ENCODE measurements at regions not wholly inside any gene's neighbourhood (a gene's known extent, or its start where the extent isn't known, plus 50 kb on each side); places are given as distances from the start of the nearest gene placed in this dataset.

DNA sequence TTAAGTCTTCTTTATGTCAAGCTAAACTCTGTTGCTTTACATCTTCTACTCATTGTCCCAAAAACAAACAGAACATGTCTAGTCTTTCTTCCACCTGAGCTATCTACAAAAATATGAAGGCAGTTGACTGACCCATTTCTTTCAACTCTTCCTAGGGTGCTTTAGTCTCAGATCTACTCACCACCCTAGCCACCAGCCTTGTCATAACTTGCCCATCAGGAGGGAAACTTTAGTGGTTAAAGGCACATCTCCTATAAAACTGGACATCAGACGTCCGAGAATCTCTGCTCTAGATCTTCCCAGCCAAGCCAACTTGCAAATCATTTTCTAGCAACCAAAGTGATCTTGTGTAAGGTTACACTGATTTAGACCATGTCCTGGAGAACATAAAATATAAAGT, 205.0 kb downstream of the ACTL7B start:
- TF ChIP-seq, protein P1, sequence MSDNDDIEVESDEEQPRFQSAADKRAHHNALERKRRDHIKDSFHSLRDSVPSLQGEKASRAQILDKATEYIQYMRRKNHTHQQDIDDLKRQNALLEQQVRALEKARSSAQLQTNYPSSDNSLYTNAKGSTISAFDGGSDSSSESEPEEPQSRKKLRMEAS (IDR thresholded peaks at IDR 0.05; ENCODE audit: low read depth, low read length): no peak
- TF ChIP-seq POLR2A (IDR thresholded peaks at IDR 0.05; ENCODE audit: extremely low read depth, insufficient read length) (no peak), MYC (IDR thresholded peaks at IDR 0.05; ENCODE audit: low read depth, low read length) (no peak)
- TF ChIP-seq, protein P2, sequence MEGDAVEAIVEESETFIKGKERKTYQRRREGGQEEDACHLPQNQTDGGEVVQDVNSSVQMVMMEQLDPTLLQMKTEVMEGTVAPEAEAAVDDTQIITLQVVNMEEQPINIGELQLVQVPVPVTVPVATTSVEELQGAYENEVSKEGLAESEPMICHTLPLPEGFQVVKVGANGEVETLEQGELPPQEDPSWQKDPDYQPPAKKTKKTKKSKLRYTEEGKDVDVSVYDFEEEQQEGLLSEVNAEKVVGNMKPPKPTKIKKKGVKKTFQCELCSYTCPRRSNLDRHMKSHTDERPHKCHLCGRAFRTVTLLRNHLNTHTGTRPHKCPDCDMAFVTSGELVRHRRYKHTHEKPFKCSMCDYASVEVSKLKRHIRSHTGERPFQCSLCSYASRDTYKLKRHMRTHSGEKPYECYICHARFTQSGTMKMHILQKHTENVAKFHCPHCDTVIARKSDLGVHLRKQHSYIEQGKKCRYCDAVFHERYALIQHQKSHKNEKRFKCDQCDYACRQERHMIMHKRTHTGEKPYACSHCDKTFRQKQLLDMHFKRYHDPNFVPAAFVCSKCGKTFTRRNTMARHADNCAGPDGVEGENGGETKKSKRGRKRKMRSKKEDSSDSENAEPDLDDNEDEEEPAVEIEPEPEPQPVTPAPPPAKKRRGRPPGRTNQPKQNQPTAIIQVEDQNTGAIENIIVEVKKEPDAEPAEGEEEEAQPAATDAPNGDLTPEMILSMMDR (IDR thresholded peaks at IDR 0.05; ENCODE audit: low read depth, low read length): no peak
- H3K4me3 ChIP-seq (ENCODE audit: low read depth, low read length): no peak overlapping the region
- no peak for DNase-seq (ENCODE audit: low read depth)

DNA sequence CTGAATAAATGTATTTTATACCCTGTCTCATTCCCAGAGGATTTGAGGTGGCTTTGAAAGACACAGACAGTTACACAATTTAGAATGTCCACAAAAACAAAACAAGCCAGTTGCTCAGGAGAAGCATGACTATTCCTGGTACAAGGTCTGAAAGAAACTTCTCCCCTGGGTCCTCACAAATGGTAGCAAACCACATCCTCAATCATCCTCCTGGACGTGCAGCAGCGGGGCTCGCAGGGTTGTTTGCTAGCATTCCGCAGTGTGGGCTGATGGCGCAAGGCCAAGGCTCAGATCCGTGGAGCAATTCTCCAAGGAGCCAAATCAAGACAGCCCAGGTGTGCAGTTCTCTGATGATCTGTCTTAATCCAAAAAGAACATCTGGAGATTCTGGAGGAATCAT, 210.3 kb downstream of the ACTL7B start:
- DNase-seq (ENCODE audit: low read depth): peak; percentile 96
- peak; percentile 60 for TF ChIP-seq MYC (IDR thresholded peaks at IDR 0.05; ENCODE audit: low read depth, low read length)
- no peak for TF ChIP-seq POLR2A (IDR thresholded peaks at IDR 0.05; ENCODE audit: extremely low read depth, insufficient read length)
- TF ChIP-seq, protein P1 (IDR thresholded peaks at IDR 0.05; ENCODE audit: low read depth, low read length): peak; percentile 57
- H3K4me3 ChIP-seq (ENCODE audit: low read depth, low read length): no peak overlapping the region

- DNase-seq (ENCODE audit: low read depth): peak; percentile 76
- H3K4me3 ChIP-seq (ENCODE audit: low read depth, low read length): no peak overlapping the region
- TF ChIP-seq, protein P1 (IDR thresholded peaks at IDR 0.05; ENCODE audit: low read depth, low read length): peak; percentile 15; the same call in 1 of the 2 replicates
- no peak for TF ChIP-seq POLR2A (IDR thresholded peaks at IDR 0.05; ENCODE audit: extremely low read depth, insufficient read length)
- TF ChIP-seq, protein P2 (IDR thresholded peaks at IDR 0.05; ENCODE audit: low read depth, low read length): no peak
- no peak for TF ChIP-seq MYC (IDR thresholded peaks at IDR 0.05; ENCODE audit: low read depth, low read length)
Observed at GRCh38 chr9:108643731-108644510, 211.9 kb downstream of the ACTL7B start.

GRCh38 chr9:108642871-108643270, 212.9 kb downstream of the ACTL7B start:
- peak; percentile 78 for DNase-seq (ENCODE audit: low read depth)
- TF ChIP-seq MYC (IDR thresholded peaks at IDR 0.05; ENCODE audit: low read depth, low read length): no peak
- TF ChIP-seq, protein P2 (IDR thresholded peaks at IDR 0.05; ENCODE audit: low read depth, low read length): no peak
- TF ChIP-seq, protein P1 (IDR thresholded peaks at IDR 0.05; ENCODE audit: low read depth, low read length): no peak
- no peak for TF ChIP-seq POLR2A (IDR thresholded peaks at IDR 0.05; ENCODE audit: extremely low read depth, insufficient read length)
- no peak overlapping the region for H3K4me3 ChIP-seq (ENCODE audit: low read depth, low read length)

DNA sequence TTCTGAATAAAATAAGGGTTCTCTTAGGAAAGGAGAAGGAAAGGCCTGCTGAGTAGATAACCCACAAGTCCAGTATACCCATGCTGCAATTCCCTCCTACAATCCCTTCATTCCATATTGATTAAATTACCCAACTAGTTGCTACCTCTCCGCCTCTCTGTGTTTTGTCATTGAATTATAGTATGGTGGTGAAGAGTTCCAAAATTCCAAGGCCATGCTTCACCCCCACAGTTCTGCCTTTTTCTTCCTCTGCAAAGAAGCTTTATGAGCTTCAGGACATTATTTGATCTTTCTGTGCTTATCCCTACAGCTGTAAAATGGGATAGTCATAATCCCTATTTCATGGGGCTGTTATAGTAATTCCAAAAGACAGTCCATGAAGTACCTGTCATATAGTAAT, 215.6 kb downstream of the ACTL7B start:
- no peak for DNase-seq (ENCODE audit: low read depth)
- TF ChIP-seq, protein P2 (IDR thresholded peaks at IDR 0.05; ENCODE audit: low read depth, low read length): no peak
- no peak for TF ChIP-seq POLR2A (IDR thresholded peaks at IDR 0.05; ENCODE audit: extremely low read depth, insufficient read length)
- TF ChIP-seq, protein P1 (IDR thresholded peaks at IDR 0.05; ENCODE audit: low read depth, low read length): no peak
- TF ChIP-seq MYC (IDR thresholded peaks at IDR 0.05; ENCODE audit: low read depth, low read length): no peak

DNA sequence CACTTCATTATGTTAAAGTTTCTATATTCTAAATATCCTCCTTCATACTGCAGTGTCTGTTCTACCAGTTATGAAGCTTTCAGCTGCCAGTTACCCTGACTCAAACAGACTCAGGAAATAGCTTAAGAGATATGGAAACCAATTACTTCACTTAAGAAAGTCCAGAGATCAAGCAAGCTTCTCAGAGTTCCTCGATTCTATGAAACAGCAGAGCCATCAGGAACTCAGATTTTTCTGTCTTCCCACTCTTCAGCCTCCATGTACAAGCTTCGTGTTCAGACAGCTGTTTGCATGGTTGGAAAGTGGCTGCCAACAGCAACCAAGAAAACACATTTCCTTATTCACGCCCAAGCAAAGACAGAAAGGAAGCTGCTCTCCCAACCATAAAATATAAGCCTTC, 216.1 kb downstream of the ACTL7B start:
- TF ChIP-seq POLR2A (IDR thresholded peaks at IDR 0.05; ENCODE audit: extremely low read depth, insufficient read length) (no peak), MYC (IDR thresholded peaks at IDR 0.05; ENCODE audit: low read depth, low read length) (no peak)
- TF ChIP-seq, protein P2 (IDR thresholded peaks at IDR 0.05; ENCODE audit: low read depth, low read length): no peak
- TF ChIP-seq, protein P1 (IDR thresholded peaks at IDR 0.05; ENCODE audit: low read depth, low read length): no peak
- no peak overlapping the region for H3K4me3 ChIP-seq (ENCODE audit: low read depth, low read length)
- DNase-seq (ENCODE audit: low read depth): no peak

More for the DNA sequence above, 215.6 kb downstream of the ACTL7B start:
- H3K4me3 ChIP-seq (ENCODE audit: low read depth, low read length): no peak overlapping the region
